Astrocyte of the spinal cord (primary cell): ENCODE measurements at regions not wholly inside any gene's neighbourhood (a gene's known extent, or its start where the extent isn't known, plus 50 kb on each side); places are given as distances from the start of the nearest gene placed in this dataset.
A peak's percentile ranks its signal among the peaks of the same experiment; 100 is the strongest.

Source experiments
- DNase-seq: peaks from one replicate; pipeline ENCODE4 v3.0.0; 2011; ENCODE audit warnings: low read depth, low spot score
- H3K4me3 ChIP-seq: 2 replicates; pipeline ENCODE4 v1.5.1; 2011; ENCODE audit warnings: low read depth, mild to moderate bottlenecking, low read length, moderate library complexity
- CTCF ChIP-seq: IDR thresholded peaks from 2 replicates; pipeline ENCODE4 v1.5.1; 2012; ENCODE audit warnings: low read depth, mild to moderate bottlenecking, low read length, inconsistent platforms
- in situ Hi-C: cut with HindIII; loops from 2 replicates; pipeline ENCODE4 v1.10.0; 2017; ENCODE audit warnings: low sequenced_read_pairs

GRCh38 chr5:114174837-114175236 is 187.0 kb upstream of the KCNN2 start:
- H3K4me3 ChIP-seq, result no peak overlapping the region
- in situ Hi-C loops, result no loop called here
- DNase-seq, result peak; percentile 12
- TF ChIP-seq CTCF, result no peak

- DNase-seq, result peak; percentile 33
- in situ Hi-C loops, result no loop called here
- TF ChIP-seq CTCF, result no peak
- no peak overlapping the region for H3K4me3 ChIP-seq
Measured at GRCh38 chr5:114176356-114176755, 185.5 kb upstream of the KCNN2 start.

GRCh38 chr5:114179134-114179533 is 182.7 kb upstream of the KCNN2 start:
- in situ Hi-C loops, result no loop called here
- no peak overlapping the region for H3K4me3 ChIP-seq
- no peak for TF ChIP-seq CTCF
- DNase-seq, result no peak

GRCh38 chr5:114184006-114184405 is 177.9 kb upstream of the KCNN2 start:
- TF ChIP-seq CTCF, result no peak
- peak; percentile 29 for DNase-seq
- no peak overlapping the region for H3K4me3 ChIP-seq
- in situ Hi-C loops, result no loop called here

GRCh38 chr5:114185274-114185673 is 176.6 kb upstream of the KCNN2 start:
- in situ Hi-C loops, result no loop called here
- TF ChIP-seq CTCF, result no peak
- no peak for DNase-seq
- H3K4me3 ChIP-seq, result no peak overlapping the region

- in situ Hi-C loops, result no loop called here
- peak; percentile 2 for DNase-seq
- TF ChIP-seq CTCF, result no peak
- no peak overlapping the region for H3K4me3 ChIP-seq
Measured at GRCh38 chr5:114191441-114191840, 170.4 kb upstream of the KCNN2 start.

GRCh38 chr5:114192108-114192507 is 169.8 kb upstream of the KCNN2 start:
- H3K4me3 ChIP-seq, result no peak overlapping the region
- DNase-seq, result peak; percentile 26
- TF ChIP-seq CTCF, result no peak
- in situ Hi-C loops, result no loop called here
